HG03103 (cell line): ENCODE measurements at regions not wholly inside any gene's neighbourhood (a gene's known extent, or its start where the extent isn't known, plus 50 kb on each side); places are given as distances from the start of the nearest gene placed in this dataset.
"Not testable (repeated sequence)": the region's sequence is repeated elsewhere in the genome, so short reads cannot be mapped to it uniquely, and the experiment has no call there.

Experiments
- ATAC-seq: cut with Tn5 transposase; IDR thresholded peaks from one replicate; pipeline ENCODE4 v1.9.1; 2021; ENCODE audit warnings: low read depth; ENCODE audit not compliant: unreplicated experiment

- no peak for ATAC-seq
Measured at GRCh38 chr13:109301276-109301675, 485.1 kb downstream of the IRS2 start.

DNA sequence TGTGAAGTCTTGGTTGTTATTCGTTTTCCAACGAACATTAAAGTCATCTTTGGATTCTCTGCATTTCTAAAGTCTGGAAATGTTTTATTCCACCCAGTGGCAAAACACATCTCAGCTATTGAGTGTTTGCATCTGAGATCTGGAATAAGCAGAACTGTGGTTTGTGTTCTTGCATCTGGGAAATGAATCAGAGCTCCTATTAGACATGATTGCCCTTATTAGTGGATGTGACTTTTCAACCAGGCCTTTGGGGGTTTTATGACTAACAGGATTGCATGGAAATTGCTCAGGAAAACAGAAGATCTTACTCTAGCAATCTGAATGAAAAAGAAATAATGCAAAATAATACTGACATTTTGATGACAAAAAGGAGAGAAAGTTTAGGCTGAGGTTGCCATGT lies 488.8 kb downstream of the IRS2 start:
- ATAC-seq: no peak

DNA sequence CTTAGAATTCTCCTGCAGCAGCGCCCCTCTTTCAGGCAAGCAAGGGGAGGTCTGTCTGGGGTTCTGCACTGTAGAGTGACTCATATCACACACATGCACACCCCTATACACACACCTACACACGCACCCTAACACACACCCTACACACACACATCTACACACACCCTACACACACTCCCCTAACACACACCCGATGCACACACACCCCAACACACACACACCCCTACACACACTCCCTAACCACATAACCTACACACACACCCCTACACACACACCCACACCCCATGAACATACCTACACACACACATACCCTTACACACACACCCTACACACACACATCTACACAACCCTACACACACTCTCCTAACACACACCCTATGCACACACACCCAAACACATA lies 493.2 kb downstream of the IRS2 start:
- ATAC-seq: no peak

GRCh38 chr13:109288151-109288709 lies 498.2 kb downstream of the IRS2 start:
- ATAC-seq: no peak

DNA sequence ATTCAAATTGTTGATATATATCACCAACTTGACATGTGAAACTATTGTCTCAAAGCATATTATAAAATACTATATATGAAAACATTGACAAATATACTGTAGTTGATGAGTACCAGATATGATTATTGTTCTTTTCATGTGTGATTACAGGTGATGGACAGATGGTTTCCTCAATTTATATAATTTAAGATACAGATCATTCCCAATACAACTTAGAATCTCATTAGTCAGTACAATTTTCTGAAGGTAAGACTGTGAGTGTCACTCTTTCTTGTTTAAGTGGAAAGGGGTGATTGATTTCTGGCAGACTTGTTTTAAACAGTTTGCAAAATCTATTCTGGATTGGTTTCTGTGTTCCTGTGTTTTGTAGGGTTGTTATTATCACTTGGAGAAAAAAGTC lies 498.8 kb downstream of the IRS2 start:
- ATAC-seq: no peak

DNA sequence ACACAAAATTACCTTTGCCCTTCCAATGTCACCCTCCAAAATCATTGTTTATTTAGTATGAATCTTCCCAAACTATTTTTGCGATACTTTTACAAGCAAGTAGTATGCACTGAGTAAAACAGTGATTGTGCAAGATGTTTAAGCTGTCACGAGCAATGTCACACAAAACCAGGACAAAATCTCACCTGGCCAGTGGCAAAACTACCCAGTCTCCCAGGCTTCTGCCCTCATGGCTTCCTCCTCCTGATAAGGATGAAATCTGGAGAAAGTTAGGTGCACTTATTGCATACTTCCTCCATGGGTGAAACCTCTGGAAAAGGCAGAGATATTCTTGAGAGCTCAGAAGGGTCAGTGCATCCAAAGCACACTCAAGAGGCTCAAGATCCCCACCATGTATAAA lies 500.8 kb downstream of the IRS2 start:
- no peak for ATAC-seq

DNA sequence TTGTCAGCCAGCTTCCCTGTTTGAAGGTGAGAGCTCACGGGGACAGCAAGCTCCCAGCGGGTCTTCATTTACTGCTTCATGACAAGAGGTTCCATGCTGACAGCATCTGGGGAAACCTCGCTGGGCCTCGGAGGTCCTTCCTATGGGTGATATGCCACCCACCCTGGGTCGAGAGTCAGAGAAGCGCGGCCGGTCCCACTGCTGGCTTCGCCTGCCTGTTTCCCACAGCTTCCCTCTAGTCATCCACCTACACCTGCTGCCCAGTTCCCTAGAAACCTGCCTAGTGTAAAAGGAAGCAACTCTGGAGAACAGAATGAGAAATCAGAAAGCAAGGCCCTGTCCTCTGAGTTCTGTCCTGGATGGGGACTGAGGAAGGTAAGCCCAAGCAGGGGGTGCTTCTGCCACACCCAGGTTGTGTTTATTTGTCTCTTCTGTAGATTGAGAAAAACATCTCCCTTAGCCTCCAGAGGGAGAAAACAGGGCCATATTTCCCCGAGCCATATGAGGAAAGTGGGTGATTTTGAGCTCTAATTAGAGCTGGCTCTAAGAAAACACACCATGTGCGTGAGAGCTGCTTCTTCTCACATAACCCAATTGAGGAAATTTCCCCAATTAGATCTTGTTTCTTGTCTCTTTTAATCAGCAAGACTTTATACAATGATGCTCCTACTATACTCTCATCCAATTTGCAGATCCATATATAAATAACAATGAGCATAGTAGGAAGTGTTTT lies 504.3 kb downstream of the IRS2 start:
- ATAC-seq: no peak

GRCh38 chr13:109281017-109281902 lies 505.1 kb downstream of the IRS2 start:
- no peak for ATAC-seq

DNA sequence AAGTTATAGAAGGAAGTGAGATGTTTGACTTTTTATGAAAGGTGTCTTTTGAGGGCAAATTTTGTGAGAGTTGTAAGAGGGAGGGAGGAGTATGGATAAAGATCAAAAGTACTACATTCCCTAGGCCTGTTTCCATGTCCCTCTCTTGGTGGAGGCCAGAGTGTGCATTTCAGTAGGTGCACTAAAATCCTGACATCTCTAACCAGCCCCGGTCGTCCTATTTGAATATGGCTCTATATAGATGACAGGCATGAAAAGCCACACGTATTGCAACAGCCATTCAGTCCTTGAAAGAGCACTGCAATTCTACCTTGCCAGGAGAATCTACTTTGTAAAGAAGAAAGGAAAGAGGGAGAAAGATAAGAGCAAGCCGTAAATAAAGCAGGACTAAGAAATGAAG lies 510.1 kb downstream of the IRS2 start:
- no peak for ATAC-seq

- ATAC-seq: no peak
Measured at GRCh38 chr13:109275852-109276251, 510.5 kb downstream of the IRS2 start.

- no peak for ATAC-seq
Measured at GRCh38 chr13:109275139-109275745, 511.1 kb downstream of the IRS2 start.

DNA sequence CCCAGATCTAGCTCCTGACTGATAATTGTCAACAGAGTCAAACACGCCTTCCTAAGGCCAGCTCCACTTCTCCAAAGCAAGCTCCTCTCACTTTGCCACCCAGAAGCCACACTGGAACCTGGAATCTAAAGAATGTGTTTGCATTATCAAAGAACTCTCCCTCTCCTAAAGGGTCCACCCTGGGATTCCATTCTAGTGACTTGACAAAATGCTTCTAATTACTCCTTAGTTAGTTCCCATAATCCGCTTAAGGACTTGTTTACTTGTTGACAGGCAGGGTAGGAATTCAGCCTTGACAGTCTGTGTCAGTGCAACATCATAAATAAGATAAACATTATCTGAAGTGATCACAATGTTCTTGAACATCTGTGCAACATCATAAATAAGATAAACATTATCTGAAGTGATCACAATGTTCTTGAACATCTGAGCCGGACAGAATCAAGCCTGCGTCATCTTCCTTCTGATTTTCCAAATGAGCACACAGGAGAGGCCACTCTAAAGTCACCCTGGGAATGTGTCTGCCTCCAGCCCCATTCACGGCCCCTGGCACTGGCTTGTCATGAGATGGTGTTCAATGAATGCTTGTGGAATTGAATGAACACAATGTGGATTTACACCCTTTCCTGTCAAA lies 512.1 kb downstream of the IRS2 start:
- ATAC-seq: no peak

GRCh38 chr13:109273326-109273751 lies 513.0 kb downstream of the IRS2 start:
- no peak for ATAC-seq

DNA sequence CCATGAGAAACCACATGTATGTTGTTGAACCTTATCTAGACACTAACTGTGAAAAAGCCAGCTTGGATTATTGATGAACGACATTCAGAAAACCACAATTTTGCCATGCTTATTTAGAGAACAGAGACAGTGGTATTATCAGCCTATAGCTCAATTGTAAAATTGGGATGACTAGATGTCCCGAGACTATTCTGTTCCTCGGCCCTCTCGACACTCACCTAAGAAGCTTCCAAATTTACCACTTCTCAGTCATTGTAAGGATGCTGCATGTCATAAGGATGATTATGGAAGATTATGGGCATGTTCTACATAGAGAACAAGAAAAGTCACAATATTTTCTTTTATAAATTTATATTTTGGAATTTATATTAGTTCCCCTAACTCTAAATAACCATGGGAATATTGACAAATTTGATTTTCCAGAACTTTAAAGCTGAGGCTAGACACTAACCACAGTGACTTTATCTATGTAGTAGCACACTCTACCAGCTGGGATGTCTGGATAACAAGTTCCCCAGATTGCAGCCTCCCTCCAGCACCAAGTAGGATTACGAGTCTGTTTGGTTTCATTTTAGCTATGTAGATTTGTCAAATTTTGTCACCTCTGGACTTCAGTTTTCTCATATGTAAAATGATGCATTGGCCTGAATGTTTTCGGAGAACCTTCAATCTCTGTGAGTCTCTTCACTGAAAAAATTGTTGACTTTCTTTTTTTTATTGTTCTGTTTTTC lies 513.6 kb downstream of the IRS2 start:
- ATAC-seq: no peak

GRCh38 chr13:109271555-109272541 lies 514.5 kb downstream of the IRS2 start:
- no peak for ATAC-seq

- ATAC-seq: no peak
Measured at GRCh38 chr13:109271061-109271460, 515.3 kb downstream of the IRS2 start.

- ATAC-seq: not testable (repeated sequence)
Measured at GRCh38 chr13:109269381-109269780, 517.0 kb downstream of the IRS2 start.

DNA sequence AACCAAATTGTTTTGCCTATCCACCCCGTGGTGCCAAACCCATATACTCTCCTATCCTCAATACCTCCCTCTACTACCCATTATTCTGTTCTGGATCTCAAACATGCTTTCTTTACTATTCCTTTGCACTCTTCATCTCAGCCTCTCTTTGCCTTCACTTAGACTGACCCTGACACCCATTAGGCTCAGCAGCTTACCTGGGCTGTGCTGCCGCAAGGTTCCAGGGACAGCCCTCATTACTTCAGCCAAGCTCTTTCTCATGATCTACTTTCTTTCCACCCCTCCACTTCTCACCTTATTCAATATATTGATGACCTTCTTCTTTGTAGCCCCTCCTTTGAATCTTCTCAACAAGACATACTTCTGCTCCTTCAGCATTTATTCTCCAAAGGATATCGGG lies 517.9 kb downstream of the IRS2 start:
- ATAC-seq: not testable (repeated sequence)

- ATAC-seq: not testable (repeated sequence)
Measured at GRCh38 chr13:109267400-109267799, 519.0 kb downstream of the IRS2 start.
